22Rv1 (cell line): ENCODE measurements at regions not wholly inside any gene's neighbourhood (a gene's known extent, or its start where the extent isn't known, plus 50 kb on each side); places are given as distances from the start of the nearest gene placed in this dataset.

ENCODE experiments used
- CTCF ChIP-seq: fragments of 450-650 bp; IDR thresholded peaks from 2 replicates; pipeline ENCODE4 v1.5.1; 2017; ENCODE audit warnings: mild to moderate bottlenecking
- ZFX ChIP-seq: fragments of 450-650 bp; IDR thresholded peaks from 2 replicates; pipeline ENCODE4 v1.6.1; 2017; ENCODE audit warnings: antibody characterized with exemption, borderline replicate concordance

- TF ChIP-seq CTCF (no peak), ZFX (no peak)
These were observed 96.9 kb upstream of the BTBD3 start for GRCh38 chr20:11820838-11821237.
